GM19240 (cell line): ENCODE measurements at regions not wholly inside any gene's neighbourhood (a gene's known extent, or its start where the extent isn't known, plus 50 kb on each side); places are given as distances from the start of the nearest gene placed in this dataset.

Experiments
- DNase-seq: peaks from one replicate; pipeline ENCODE4 v3.0.0; 2011; ENCODE audit warnings: low spot score; ENCODE audit not compliant: insufficient read length

GRCh38 chr16:6020162-6020985 lies 922.8 kb upstream of the EEF2KMT start:
- no peak for DNase-seq

- DNase-seq, result no peak
Observed at GRCh38 chr16:6019490-6019991, 921.9 kb upstream of the EEF2KMT start.

- no peak for DNase-seq
Observed at GRCh38 chr16:6018848-6019489, 921.4 kb upstream of the EEF2KMT start.

GRCh38 chr16:6016530-6017184 lies 919.1 kb upstream of the EEF2KMT start:
- DNase-seq, result no peak

GRCh38 chr16:6012716-6013115 lies 915.1 kb upstream of the EEF2KMT start:
- no peak for DNase-seq

GRCh38 chr16:6009151-6009550 lies 911.6 kb upstream of the EEF2KMT start:
- no peak for DNase-seq

- DNase-seq, result no peak
Observed at GRCh38 chr16:6008670-6009069, 911.1 kb upstream of the EEF2KMT start.

- DNase-seq, result no peak
Observed at GRCh38 chr16:5993356-5993755, 895.8 kb upstream of the EEF2KMT start.

- DNase-seq, result no peak
Observed at GRCh38 chr16:5982979-5983378, 885.4 kb upstream of the EEF2KMT start.

GRCh38 chr16:5979905-5980550 lies 882.4 kb upstream of the EEF2KMT start:
- DNase-seq, result no peak

- no peak for DNase-seq
Observed at GRCh38 chr16:5977329-5977728, 879.7 kb upstream of the EEF2KMT start.

GRCh38 chr16:5972747-5973146 lies 875.2 kb upstream of the EEF2KMT start:
- DNase-seq, result no peak

- no peak for DNase-seq
Observed at GRCh38 chr16:5971924-5972323, 874.3 kb upstream of the EEF2KMT start.

GRCh38 chr16:5971106-5971505 lies 873.5 kb upstream of the EEF2KMT start:
- no peak for DNase-seq

GRCh38 chr16:5966004-5966403 lies 868.4 kb upstream of the EEF2KMT start:
- DNase-seq, result no peak

- no peak for DNase-seq
Observed at GRCh38 chr16:5965321-5965720, 867.7 kb upstream of the EEF2KMT start.

GRCh38 chr16:5951486-5951885 lies 853.9 kb upstream of the EEF2KMT start:
- no peak for DNase-seq

- no peak for DNase-seq
Observed at GRCh38 chr16:5944971-5945370, 847.4 kb upstream of the EEF2KMT start.

- DNase-seq, result no peak
Observed at GRCh38 chr16:5938607-5939006, 841.0 kb upstream of the EEF2KMT start.

GRCh38 chr16:5932906-5933305 lies 835.3 kb upstream of the EEF2KMT start:
- DNase-seq, result no peak

GRCh38 chr16:5928476-5929065 lies 831.0 kb upstream of the EEF2KMT start:
- no peak for DNase-seq
